ENCODE measurements at regions not wholly inside any gene's neighbourhood (a gene's known extent, or its start where the extent isn't known, plus 50 kb on each side); places are given as distances from the start of the nearest gene placed in this dataset.

DNA sequence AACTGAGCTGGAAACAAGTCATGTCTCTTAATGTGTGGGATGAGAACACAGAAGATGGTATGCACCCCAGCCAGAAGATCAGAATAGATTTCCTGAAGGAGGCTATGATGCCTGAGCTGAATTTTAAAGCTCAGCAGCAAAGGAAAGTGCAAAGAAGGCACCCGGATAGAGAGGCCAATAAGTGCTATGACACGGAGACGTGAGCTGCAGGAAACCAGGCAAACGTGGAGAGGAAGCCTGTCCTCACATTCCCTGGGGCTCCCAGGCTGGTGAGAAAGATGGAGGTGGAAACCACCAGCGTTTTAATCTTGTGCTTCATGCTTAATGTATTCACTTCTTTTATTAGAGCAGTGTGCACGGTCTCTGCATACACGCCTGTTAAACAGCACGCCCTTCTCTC is 302.1 kb downstream of the HAPSTR1 start:
- no peak for TF ChIP-seq EZH2 (IDR thresholded peaks at IDR 0.05; ENCODE audit: borderline replicate concordance, low read depth, low read length, poor library complexity, severe bottlenecking)
- TF ChIP-seq, protein P1, sequence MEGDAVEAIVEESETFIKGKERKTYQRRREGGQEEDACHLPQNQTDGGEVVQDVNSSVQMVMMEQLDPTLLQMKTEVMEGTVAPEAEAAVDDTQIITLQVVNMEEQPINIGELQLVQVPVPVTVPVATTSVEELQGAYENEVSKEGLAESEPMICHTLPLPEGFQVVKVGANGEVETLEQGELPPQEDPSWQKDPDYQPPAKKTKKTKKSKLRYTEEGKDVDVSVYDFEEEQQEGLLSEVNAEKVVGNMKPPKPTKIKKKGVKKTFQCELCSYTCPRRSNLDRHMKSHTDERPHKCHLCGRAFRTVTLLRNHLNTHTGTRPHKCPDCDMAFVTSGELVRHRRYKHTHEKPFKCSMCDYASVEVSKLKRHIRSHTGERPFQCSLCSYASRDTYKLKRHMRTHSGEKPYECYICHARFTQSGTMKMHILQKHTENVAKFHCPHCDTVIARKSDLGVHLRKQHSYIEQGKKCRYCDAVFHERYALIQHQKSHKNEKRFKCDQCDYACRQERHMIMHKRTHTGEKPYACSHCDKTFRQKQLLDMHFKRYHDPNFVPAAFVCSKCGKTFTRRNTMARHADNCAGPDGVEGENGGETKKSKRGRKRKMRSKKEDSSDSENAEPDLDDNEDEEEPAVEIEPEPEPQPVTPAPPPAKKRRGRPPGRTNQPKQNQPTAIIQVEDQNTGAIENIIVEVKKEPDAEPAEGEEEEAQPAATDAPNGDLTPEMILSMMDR (conservative IDR thresholded peaks at IDR 0.05; ENCODE audit: low read depth, low read length): no peak
